WERI-Rb-1 (cell line): ENCODE measurements at regions not wholly inside any gene's neighbourhood (a gene's known extent, or its start where the extent isn't known, plus 50 kb on each side); places are given as distances from the start of the nearest gene placed in this dataset.
"Not testable (repeated sequence)": the region's sequence is repeated elsewhere in the genome, so short reads cannot be mapped to it uniquely, and the experiment has no call there.

Source experiments
- DNase-seq: peaks from one replicate; pipeline ENCODE4 v3.0.0-alpha.2; 2020
- H3K27ac ChIP-seq: fragments of 250-450 bp; sonication (Bioruptor Pico); 2 replicates; pipeline ENCODE4 v1.5.1; 2020; ENCODE audit warnings: mild to moderate bottlenecking, moderate library complexity
- H3K27me3 ChIP-seq: fragments of 250-450 bp; sonication (Bioruptor Pico); 2 replicates; pipeline ENCODE4 v1.5.1; 2021; ENCODE audit warnings: mild to moderate bottlenecking, low read depth, moderate library complexity; ENCODE audit not compliant: insufficient read depth, severe bottlenecking
- H3K36me3 ChIP-seq: fragments of 250-450 bp; sonication (Bioruptor Pico); 2 replicates; pipeline ENCODE4 v1.5.1; 2020; ENCODE audit warnings: mild to moderate bottlenecking, moderate library complexity
- H3K4me3 ChIP-seq: 2 replicates; pipeline ENCODE4 v1.5.1; 2011; ENCODE audit warnings: low read depth, mild to moderate bottlenecking, control low read depth, low read length
- H3K9me3 ChIP-seq: fragments of 250-450 bp; sonication (Bioruptor Pico); 2 replicates; pipeline ENCODE4 v1.5.1; 2021; ENCODE audit warnings: mild to moderate bottlenecking, moderate library complexity; ENCODE audit not compliant: severe bottlenecking
- TF ChIP-seq, protein P1 (sequence below): IDR thresholded peaks from 2 replicates; pipeline ENCODE4 v1.5.1; 2011; ENCODE audit warnings: low read depth, mild to moderate bottlenecking, control low read depth, inconsistent platforms, low read length

DNA sequence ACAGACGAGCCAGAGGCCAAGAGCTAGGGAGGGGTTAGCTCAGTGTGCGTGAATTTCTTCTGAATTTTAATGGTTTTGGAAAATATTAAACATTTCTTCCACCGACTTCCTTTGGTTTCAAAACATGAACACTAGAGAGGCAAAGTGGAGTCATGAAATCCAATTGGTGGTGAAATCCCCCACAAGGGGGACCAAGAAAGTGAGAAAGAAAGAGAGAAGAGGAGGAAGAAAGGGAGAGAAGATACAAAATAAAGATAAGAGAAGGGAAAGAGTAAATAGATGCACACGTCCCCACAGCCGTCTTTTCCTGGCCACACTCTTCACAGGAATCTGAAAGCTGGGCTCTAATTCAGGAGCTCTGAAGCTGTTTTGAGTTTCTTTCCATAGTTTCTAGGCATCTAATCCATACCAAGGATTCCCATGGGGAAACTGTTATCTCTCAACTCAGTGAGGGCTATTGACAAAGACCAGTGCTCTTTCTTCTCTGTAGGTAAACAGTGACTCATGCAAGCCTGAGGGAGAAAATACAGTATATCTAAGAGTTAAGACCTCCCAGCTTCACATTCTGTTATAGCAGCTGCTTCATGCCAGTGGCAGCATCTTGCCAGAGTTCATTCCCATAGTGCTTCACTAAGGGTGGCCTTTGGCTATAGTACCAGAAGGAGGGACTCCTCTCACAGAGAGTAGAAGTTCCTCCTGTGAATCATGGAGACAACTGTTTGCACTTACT, 115.8 kb upstream of the LIFR start:
- Histone ChIP-seq H3K36me3 (no peaks in the 10 kb centered on the region), H3K4me3 (no peak overlapping the region), H3K27ac (no peak overlapping the region), H3K9me3 (no peaks in the 10 kb centered on the region), H3K27me3 (no peaks in the 10 kb centered on the region)
- TF ChIP-seq, protein P1, sequence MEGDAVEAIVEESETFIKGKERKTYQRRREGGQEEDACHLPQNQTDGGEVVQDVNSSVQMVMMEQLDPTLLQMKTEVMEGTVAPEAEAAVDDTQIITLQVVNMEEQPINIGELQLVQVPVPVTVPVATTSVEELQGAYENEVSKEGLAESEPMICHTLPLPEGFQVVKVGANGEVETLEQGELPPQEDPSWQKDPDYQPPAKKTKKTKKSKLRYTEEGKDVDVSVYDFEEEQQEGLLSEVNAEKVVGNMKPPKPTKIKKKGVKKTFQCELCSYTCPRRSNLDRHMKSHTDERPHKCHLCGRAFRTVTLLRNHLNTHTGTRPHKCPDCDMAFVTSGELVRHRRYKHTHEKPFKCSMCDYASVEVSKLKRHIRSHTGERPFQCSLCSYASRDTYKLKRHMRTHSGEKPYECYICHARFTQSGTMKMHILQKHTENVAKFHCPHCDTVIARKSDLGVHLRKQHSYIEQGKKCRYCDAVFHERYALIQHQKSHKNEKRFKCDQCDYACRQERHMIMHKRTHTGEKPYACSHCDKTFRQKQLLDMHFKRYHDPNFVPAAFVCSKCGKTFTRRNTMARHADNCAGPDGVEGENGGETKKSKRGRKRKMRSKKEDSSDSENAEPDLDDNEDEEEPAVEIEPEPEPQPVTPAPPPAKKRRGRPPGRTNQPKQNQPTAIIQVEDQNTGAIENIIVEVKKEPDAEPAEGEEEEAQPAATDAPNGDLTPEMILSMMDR: no peak
- DNase-seq: no peak

GRCh38 chr5:38673671-38674071, 117.2 kb upstream of the LIFR start:
- Histone ChIP-seq H3K27me3 (no peaks in the 10 kb centered on the region), H3K27ac (no peak overlapping the region), H3K4me3 (no peak overlapping the region), H3K9me3 (no peaks in the 10 kb centered on the region), H3K36me3 (no peaks in the 10 kb centered on the region)
- TF ChIP-seq, protein P1: peak; percentile 67
- DNase-seq: peak; percentile 44

- Histone ChIP-seq H3K9me3 (no peaks in the 10 kb centered on the region), H3K27ac (no peak overlapping the region), H3K27me3 (no peaks in the 10 kb centered on the region), H3K4me3 (no peak overlapping the region), H3K36me3 (no peaks in the 10 kb centered on the region)
- TF ChIP-seq, protein P1: no peak
- DNase-seq: no peak
Observed at GRCh38 chr5:38675443-38675842, 119.0 kb upstream of the LIFR start.

GRCh38 chr5:38677636-38678035, 121.2 kb upstream of the LIFR start:
- no peak overlapping the region for H3K4me3 ChIP-seq
- no peak overlapping the region for H3K27ac ChIP-seq
- no peaks in the 10 kb centered on the region for H3K27me3 ChIP-seq
- no peaks in the 10 kb centered on the region for H3K36me3 ChIP-seq
- H3K9me3 ChIP-seq: no peaks in the 10 kb centered on the region
- no peak for DNase-seq
- TF ChIP-seq, protein P1: no peak

DNA sequence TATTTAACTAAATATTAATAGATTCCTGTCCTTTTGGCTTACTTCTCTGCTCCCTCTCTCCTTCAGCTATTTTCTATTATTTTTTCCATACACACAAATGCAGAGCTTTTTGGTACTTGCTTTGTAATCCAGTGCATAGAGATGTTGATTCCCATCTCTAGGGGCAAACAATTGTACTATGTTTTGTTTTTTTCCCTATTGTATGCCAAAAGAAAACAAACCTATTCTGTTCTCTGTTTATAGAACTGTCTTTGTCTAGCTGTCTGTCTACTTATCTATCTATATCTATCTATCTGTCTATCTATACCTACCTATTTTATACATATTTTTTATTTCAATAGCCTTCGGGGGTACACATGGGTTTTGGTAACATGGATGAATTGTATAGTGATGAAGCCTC, 121.6 kb upstream of the LIFR start:
- no peaks in the 10 kb centered on the region for H3K9me3 ChIP-seq
- no peak overlapping the region for H3K4me3 ChIP-seq
- DNase-seq: no peak
- H3K27ac ChIP-seq: no peak overlapping the region
- no peaks in the 10 kb centered on the region for H3K27me3 ChIP-seq
- TF ChIP-seq, protein P1: no peak
- H3K36me3 ChIP-seq: no peaks in the 10 kb centered on the region

GRCh38 chr5:38678697-38679096, 122.3 kb upstream of the LIFR start:
- not testable (repeated sequence) for H3K36me3 ChIP-seq, H3K27me3 ChIP-seq, DNase-seq, H3K27ac ChIP-seq, H3K4me3 ChIP-seq, H3K9me3 ChIP-seq
